GM18861 (cell line): ENCODE measurements at regions not wholly inside any gene's neighbourhood (a gene's known extent, or its start where the extent isn't known, plus 50 kb on each side); places are given as distances from the start of the nearest gene placed in this dataset.
"Not testable (repeated sequence)": the region's sequence is repeated elsewhere in the genome, so short reads cannot be mapped to it uniquely, and the experiment has no call there.

ENCODE experiments used
- ATAC-seq: cut with Tn5 transposase; IDR thresholded peaks from one replicate; pipeline ENCODE4 v1.9.1; 2021; ENCODE audit not compliant: unreplicated experiment

GRCh38 chr2:16100006-16100405, 159.7 kb downstream of the MYCN start:
- ATAC-seq = no peak

GRCh38 chr2:16099326-16099725, 159.0 kb downstream of the MYCN start:
- ATAC-seq = no peak

- ATAC-seq = no peak
These were observed 156.6 kb downstream of the MYCN start for GRCh38 chr2:16096962-16097361.

- not testable (repeated sequence) for ATAC-seq
These were observed 155.1 kb downstream of the MYCN start for GRCh38 chr2:16095483-16095882.

- ATAC-seq = no peak
These were observed 154.5 kb downstream of the MYCN start for GRCh38 chr2:16094811-16095210.

- no peak for ATAC-seq
These were observed 153.5 kb downstream of the MYCN start for GRCh38 chr2:16093639-16094529.

GRCh38 chr2:16092861-16093638, 152.7 kb downstream of the MYCN start:
- ATAC-seq = no peak

GRCh38 chr2:16091576-16092282, 151.4 kb downstream of the MYCN start:
- ATAC-seq = no peak

GRCh38 chr2:16090650-16091575, 150.6 kb downstream of the MYCN start:
- ATAC-seq = no peak

GRCh38 chr2:16089491-16089890, 149.1 kb downstream of the MYCN start:
- not testable (repeated sequence) for ATAC-seq

- ATAC-seq = no peak
These were observed 148.4 kb downstream of the MYCN start for GRCh38 chr2:16088802-16089112.

- no peak for ATAC-seq
These were observed 147.9 kb downstream of the MYCN start for GRCh38 chr2:16088035-16088801.

GRCh38 chr2:16086136-16086535, 145.8 kb downstream of the MYCN start:
- not testable (repeated sequence) for ATAC-seq

- ATAC-seq = no peak
These were observed 144.7 kb downstream of the MYCN start for GRCh38 chr2:16085073-16085472.

- ATAC-seq = no peak
These were observed 143.9 kb downstream of the MYCN start for GRCh38 chr2:16084274-16084673.

- no peak for ATAC-seq
These were observed 141.9 kb downstream of the MYCN start for GRCh38 chr2:16082276-16082675.

- ATAC-seq = no peak
These were observed 141.2 kb downstream of the MYCN start for GRCh38 chr2:16081316-16082200.

- no peak for ATAC-seq
These were observed 140.2 kb downstream of the MYCN start for GRCh38 chr2:16080516-16080915.

GRCh38 chr2:16080071-16080470, 139.7 kb downstream of the MYCN start:
- no peak for ATAC-seq
